ENCODE measurements at regions not wholly inside any gene's neighbourhood (a gene's known extent, or its start where the extent isn't known, plus 50 kb on each side); places are given as distances from the start of the nearest gene placed in this dataset.

- H3K27me3 ChIP-seq (ENCODE audit: control insufficient read depth in 2 of 2, insufficient read depth in 2 of 2, low read length in 2 of 2) = no peaks in the 10 kb centered on the region
- no peak overlapping the region for H3K4me2 ChIP-seq (ENCODE audit: insufficient read depth, low read length)
- no peaks in the 10 kb centered on the region for H3K9me3 ChIP-seq (replicated peaks; ENCODE audit: control insufficient read depth, insufficient read depth, low read depth, low read length)
- intact Hi-C loops (cut with micrococcal nuclease) = no loop called here
- 0% methylated on average over 7 of the region's 7 CpGs for WGBS (ENCODE audit: insufficient coverage, low coverage, missing lambda C conversion rate)
- no peaks in the 10 kb centered on the region for H3K36me3 ChIP-seq (ENCODE audit: control insufficient read depth, insufficient read depth, low read length)
- TF ChIP-seq DNMT1 (IDR thresholded peaks at IDR 0.05) (no peak), XRCC3 (IDR thresholded peaks at IDR 0.05) (no peak), ATF6 (CRISPR knock-in tag; IDR thresholded peaks at IDR 0.05) (no peak), POLR2G (IDR thresholded peaks at IDR 0.05; ENCODE audit: low read depth, low read length) (no peak), MCM2 (IDR thresholded peaks at IDR 0.05; ENCODE audit: low read depth) (no peak), MBD2 (IDR thresholded peaks at IDR 0.05; ENCODE audit: borderline replicate concordance, low read depth) (no peak)
- in situ Hi-C loops (cut with MboI) = no loop called here
- no peaks in the 10 kb centered on the region for H3K9me1 ChIP-seq (ENCODE audit: control insufficient read depth, insufficient read depth, low read length)
- no peak overlapping the region for H2AFZ ChIP-seq (ENCODE audit: low read depth, low read length)
- ATAC-seq = no peak
- H3K4me3 ChIP-seq = no peak overlapping the region
- FAIRE-seq = no peak
- no peak overlapping the region for H3K9ac ChIP-seq (ENCODE audit: insufficient read depth in 1 of 2, low read depth in 2 of 2, low read length in 2 of 2)
- H3K4me1 ChIP-seq (replicated peaks in 1 of 2; ENCODE audit: control insufficient read depth in 2 of 2, insufficient read depth in 2 of 2, low read length in 2 of 2) = no peaks in the 10 kb centered on the region
- H3K27ac ChIP-seq (ENCODE audit: extremely low read depth, low read depth, low read length) = no peak overlapping the region
- DNase-seq (ENCODE audit: extremely low read depth in 1 of 4, low spot score in 3 of 4) = no peak
- ChIA-PET CTCF (ENCODE audit: low intra/inter-chr PET ratio) (no interaction called here), POLR2A (no interaction called here)
- BruUV-seq (replicated peaks) = no TSS peak
- no peaks in the 10 kb centered on the region for H4K20me1 ChIP-seq (replicated peaks; ENCODE audit: control insufficient read depth, insufficient read depth, low read length)
- no peaks in the 10 kb centered on the region for H3K79me2 ChIP-seq (ENCODE audit: control insufficient read depth, insufficient read depth, low read length)
Observed at GRCh38 chr13:102945324-102945815, 99.5 kb downstream of the ERCC5 start.

Data from K562 (cell line).